NCI-H2227 treated with DMSO at 0.1 percent for 48 hours (cell line): ENCODE measurements at regions not wholly inside any gene's neighbourhood (a gene's known extent, or its start where the extent isn't known, plus 50 kb on each side); places are given as distances from the start of the nearest gene placed in this dataset.
A peak's percentile ranks its signal among the peaks of the same experiment; 100 is the strongest.
"Not testable (repeated sequence)": the region's sequence is repeated elsewhere in the genome, so short reads cannot be mapped to it uniquely, and the experiment has no call there.

Experiments used
- DNase-seq: peaks from one replicate; lab custom pipeline; 2025; lab: John Stamatoyannopoulos, UW

- DNase-seq: no peak
Observed at GRCh38 chr4:1589098-1589497, 95.0 kb downstream of the FAM53A start.

GRCh38 chr4:1588306-1588705, 95.8 kb downstream of the FAM53A start:
- DNase-seq: no peak

DNA sequence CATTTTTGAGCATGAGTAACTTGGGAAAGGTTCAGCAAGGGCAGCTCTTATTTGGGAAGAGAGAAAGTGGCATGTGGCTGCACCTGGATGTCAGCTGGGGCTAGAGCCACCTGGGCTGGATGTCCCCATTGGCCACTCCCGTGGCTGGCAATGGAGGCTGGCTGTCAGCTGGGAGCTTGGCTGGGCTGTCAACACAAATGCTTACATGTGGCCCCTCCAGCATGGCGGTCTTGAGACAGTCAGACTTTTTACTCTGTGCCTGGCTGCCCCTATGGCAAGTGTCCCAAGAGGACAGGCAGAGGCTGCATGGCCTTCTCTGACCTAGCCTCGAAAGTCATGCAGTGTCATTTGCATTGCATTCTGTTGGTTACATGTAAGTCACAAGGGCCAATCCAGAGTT, 99.6 kb downstream of the FAM53A start:
- DNase-seq: no peak

- DNase-seq: no peak
Observed at GRCh38 chr4:1583859-1584258, 100.3 kb downstream of the FAM53A start.

DNA sequence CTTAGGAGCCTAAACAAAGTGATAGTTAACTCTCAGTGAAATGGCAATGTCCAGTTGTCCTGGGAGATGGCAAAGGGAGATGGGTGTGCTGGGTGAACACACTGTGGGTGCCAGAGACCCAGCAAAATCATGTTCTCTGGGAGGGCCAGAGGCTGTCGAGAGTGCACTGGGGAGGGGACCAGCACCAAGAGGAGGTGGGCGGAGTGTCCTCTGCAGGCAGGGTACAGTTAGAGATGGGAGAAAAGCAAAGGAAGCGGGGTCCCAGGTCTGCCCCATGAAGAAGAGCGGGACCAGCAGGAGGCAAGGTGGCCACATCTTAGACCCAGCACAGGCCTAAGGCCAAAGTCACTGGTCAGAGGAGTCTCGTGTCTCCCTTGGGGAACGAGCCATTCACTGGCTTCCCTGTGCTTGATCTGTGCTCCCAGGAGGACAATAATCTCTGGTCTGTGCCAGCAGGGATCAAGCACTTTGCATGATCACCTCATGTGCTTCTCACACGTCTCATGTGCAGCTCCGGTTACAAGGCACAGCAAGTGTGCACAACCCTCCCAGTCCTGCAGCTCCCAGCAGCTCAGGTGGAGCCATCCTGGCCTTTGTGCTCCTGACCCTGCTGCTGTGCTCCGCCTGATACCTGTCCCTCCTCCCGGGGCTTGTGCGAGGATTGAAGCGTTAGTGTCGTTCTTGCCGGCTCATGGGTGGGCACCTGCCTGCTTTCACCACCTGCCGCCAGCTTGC, 100.9 kb downstream of the FAM53A start:
- DNase-seq: no peak

GRCh38 chr4:1582227-1582626, 101.9 kb downstream of the FAM53A start:
- DNase-seq: no peak

- not testable (repeated sequence) for DNase-seq
Observed at GRCh38 chr4:1581164-1581894, 102.8 kb downstream of the FAM53A start.

GRCh38 chr4:1580692-1581012, 103.5 kb downstream of the FAM53A start:
- DNase-seq: not testable (repeated sequence)

GRCh38 chr4:1579901-1580691, 104.0 kb downstream of the FAM53A start:
- DNase-seq: peak; percentile 37

DNA sequence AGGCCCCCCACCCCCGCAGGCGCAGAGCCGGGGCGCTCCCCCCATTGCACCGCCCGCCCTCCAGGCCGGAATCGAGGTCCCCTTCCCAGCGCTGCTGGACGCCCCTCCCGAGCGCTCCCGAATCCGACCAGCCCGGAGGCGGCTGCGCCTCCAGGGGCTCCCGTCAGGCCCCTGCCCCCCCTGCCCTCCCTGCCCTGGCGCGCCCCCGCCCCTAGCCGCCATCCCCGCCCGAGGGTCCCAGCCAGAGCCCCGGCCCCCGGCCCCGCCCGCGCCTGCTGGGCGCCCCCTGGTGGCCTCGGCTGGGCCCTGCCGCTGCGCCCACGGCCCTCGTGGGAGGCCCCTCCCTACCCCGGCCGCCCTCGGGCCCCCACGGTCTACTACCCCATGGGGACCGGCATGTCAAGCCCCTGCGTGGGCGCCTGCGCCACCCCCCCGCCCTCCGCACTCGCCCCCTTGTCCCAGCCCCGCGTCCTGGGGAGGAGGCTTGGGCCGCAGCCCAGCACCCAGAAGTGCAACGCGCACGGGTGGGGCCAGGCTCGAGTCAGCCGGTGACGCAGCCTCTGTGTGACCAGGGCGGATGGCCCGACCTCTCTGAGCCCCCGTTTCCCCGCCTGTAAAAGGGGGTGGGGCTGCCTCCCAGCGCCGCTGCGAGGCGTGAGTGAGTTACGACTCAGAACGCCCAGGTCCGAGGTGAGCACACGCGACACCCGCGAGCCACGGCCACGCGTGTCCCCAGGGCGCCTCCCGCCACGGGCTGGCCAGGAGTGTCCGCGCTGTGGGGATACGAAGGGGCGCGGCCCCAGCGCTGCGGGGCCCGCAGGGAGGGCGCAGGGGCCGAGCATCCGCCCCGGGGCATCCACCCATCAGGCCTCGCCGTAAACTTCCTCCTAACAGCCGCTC, 104.9 kb downstream of the FAM53A start:
- no peak for DNase-seq

DNA sequence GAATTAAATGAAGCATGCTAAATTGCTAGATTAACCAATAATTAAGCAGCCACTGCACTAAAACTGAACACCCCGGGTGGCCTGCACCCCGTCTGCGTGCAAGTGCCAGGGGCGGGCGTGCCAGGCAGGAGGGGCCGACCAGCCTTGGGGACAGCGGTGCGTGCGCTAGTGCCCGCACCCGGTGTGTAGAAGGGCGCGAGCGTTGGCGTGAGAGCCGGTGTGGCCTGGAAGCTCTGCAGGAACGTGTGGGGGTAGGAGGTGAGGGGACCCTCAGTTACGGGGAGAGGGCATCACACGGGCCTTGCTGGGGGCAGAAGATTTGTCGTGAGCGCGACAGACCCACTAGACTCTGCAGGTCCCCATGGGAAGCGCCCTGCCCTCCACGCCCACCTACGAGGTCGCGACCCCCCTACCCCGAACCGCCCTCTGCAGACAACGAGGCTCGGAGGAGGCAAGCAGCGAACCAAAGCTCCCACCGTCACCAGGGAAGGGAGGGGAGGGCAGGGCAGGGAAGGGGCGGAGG, 105.8 kb downstream of the FAM53A start:
- DNase-seq: no peak

DNA sequence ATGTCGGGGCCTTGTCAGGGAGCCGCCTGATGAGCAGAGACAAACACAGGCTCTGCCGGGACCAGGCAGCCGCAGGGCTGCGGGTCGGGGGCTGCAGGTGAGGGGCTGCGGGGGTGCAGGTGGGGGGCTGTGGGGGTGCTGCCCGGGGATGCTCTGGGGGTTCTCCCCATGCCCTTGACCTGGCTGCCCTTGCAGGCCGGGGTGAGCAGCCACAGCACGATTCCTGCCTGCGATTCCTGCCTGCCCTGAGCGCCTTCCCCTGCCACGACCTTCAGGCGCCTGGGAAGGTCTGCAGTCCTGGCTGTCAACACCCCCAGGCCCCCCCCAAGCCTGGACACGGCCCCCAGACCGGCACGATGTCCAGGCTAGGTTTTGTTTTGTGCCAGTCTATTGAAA, 106.3 kb downstream of the FAM53A start:
- DNase-seq: no peak

DNA sequence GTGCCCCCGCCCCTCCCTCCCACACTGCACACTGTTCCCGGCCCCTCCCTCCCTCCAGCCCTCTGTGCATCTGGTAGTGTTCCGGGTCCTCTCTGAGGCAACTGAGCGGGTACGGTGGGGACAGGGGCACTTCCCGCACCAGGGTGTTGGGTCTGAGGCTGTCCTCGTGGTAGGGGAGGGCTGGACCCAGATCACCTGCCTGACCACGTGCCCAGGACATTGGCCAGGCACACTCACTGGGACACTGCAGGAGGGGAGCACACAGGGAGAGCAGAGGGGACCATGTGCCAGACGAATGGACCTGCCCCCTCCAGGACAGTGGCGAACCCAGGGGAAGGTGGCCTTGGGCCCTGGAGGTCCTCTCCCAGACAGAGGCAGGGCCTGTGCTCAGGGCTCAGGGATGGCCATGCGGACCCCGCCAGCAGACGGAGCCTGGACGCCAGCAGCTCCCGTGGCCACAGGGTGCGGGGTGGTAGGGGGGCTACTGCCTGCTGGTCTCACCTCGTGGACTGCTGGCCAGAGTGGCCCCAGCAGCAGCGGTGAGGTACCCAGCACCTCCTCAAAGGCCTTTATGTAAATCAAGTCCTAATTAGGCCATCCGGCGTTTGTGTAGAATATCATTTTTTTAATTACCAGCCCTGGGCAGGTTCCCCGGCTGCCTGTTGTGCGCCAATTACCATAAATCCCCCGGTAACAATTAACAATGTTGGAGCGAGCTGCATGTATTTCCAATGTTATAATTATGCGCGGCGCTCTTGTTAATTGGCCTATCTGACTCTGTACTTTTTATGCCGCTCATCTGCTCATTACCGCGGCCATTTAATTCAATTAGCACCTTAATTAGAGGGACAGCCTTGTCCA, 106.9 kb downstream of the FAM53A start:
- no peak for DNase-seq

DNA sequence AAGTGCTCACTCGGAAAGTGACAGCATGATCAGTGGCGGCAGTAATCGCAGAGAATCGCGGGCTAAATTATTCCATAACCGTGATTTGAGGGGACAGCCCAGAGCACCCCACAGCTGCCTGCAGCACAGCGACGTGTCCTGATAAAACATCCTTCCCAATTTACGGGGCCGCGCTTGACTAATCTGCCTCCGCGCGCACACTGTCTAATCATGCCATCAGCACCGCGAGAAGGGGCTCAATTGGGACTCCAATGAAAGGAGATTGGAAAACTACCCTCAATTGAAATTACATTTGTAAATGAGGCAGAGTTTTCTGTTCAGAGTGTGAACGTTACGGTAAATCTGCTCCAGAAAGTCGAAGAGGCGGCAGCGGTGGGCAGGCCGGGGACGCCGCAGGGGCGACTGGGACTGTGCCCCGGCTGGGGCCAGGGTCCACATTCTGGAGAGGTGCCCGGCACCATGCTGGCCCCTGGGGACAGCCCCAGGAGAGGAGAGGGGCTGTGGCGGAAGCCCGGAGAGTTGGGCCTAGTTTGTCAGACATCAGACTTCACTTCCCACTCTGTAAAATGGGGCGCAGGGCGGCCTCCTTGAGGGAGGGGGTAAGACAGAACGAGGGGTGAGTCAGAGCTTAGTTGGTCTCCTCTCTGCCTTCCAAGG, 107.7 kb downstream of the FAM53A start:
- DNase-seq: no peak

DNA sequence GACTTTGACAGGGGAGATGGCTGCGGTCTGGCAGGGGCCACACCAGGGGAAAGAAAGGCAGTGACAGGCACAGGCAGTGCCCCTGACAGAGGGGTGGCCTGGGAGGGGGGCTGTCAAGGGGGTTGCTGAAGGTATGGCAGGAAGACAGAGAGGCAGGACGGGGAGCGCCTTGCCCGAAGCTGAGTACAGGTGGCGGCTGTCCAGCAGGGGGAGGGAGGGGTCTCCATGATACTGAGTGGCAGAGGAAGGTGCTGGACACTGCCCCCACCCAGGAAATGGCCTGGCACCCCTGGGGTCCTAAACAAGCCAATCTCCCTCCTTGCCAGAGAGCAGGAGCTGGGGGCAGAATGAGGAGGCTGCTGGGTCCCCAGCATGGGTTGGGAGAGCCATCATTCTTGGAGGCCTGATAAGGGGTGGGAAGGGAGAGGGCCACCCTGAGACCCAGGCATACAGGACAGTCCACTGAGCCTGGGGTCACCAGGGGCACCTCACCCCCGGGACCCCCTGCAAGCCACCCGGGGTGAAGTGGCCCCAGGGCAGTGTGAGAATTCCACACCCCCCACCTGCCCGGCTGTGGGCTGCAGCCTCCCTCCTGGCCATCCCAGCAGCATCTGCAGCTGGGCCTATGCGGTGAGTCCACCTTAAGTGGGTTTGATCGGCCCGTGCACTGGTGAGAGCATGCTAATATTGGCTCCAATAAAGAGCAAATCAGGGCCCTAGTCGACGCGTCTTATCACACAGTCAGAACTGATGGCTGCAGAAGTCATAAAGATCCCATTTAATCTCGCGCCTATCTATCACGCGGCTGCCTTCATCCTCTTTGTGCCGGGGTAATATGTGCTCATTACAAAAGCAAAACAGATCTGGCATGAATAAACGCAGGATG, 108.5 kb downstream of the FAM53A start:
- DNase-seq: no peak

DNA sequence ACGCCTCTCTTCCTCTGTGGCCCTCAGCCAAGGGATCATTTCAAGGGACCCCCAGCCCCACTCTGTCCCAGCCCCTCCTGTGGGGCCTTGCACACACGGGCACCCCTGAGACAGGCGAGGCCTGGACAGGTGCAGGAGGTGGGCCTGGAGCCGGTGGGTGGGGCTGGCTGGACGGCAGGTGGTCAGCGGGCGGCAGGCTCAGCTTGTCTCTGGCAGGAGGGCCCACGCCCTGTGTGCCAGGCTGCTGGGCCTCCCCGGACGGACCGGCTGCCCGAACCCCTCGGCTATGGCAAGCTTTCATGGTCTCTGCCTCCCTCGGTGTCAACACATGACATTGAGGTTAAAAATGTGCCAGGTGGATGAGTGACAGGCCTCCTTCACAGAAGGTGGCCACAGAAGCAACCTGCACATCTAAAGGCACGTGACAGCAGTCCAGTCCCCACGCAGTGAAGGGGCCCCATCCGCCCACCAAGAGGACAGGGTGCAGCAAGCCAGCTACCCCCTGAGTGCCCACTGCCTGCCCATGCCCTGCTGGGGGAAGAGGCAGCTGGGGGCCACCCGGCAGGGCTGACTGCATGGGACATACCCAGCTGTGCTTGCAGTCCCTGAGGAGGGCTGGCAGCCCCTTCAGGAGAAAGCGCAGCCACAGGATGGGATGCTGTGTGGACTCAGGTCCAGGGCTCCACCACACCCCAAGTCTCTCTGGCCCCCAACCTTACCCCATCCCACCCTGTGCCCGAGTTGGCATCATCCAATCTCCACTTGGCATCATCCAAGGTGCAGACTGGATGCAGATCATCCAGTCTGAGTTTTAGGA, 109.3 kb downstream of the FAM53A start:
- DNase-seq: no peak

GRCh38 chr4:1573830-1574459, 110.2 kb downstream of the FAM53A start:
- no peak for DNase-seq
